ENCODE measurements at regions not wholly inside any gene's neighbourhood (a gene's known extent, or its start where the extent isn't known, plus 50 kb on each side); places are given as distances from the start of the nearest gene placed in this dataset.
"Not testable (repeated sequence)": the region's sequence is repeated elsewhere in the genome, so short reads cannot be mapped to it uniquely, and the experiment has no call there.

GRCh38 chr12:87566918-87567317, 462.3 kb downstream of the C12orf50 start:
- DNase-seq (ENCODE audit: low spot score), result not testable (repeated sequence)

DNA sequence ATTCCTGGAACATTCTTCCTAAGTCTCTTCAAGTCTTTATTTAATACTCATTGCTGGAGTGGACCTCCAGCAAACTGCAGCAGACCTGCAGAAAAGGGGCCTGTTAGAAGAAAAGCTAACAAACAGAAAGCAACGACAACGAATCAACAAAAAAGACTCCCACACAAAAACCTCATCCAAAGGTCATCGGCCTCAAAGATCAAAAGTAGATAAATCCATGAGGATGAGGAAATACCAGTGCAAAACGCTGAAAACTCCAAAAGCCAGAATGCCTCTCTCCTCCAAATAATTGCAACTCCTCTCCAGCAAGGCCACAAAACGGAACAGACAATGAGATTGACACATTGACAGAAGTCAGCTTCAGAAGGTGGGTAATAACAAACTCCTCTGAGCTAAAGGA, 472.2 kb downstream of the C12orf50 start:
- no peak for DNase-seq (ENCODE audit: low spot score)

DNA sequence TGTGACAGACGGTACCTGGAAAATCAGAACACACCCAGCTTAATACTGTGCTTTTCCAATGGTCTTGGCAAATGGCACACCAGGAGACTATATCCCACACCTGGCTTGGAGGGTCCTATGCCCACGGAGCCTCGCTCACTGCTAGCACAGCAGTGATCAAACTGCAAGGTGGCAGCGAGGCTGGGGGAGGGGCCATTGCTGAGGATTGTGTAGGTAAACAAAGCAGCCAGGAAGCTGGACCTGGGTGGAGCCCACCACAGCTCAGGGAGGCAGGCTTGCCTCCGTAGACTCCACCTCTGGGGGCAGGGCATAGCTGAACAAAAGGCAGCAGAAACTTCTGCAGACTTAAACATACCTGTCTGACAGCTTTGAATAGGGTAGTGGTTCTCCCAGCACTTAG, 498.0 kb downstream of the C12orf50 start:
- not testable (repeated sequence) for DNase-seq (ENCODE audit: low spot score)

- DNase-seq (ENCODE audit: low spot score), result no peak
Measured at GRCh38 chr12:87529413-87529812, 499.8 kb downstream of the C12orf50 start.

- no peak for DNase-seq (ENCODE audit: low spot score)
Measured at GRCh38 chr12:87520968-87521367, 508.2 kb downstream of the C12orf50 start.

DNA sequence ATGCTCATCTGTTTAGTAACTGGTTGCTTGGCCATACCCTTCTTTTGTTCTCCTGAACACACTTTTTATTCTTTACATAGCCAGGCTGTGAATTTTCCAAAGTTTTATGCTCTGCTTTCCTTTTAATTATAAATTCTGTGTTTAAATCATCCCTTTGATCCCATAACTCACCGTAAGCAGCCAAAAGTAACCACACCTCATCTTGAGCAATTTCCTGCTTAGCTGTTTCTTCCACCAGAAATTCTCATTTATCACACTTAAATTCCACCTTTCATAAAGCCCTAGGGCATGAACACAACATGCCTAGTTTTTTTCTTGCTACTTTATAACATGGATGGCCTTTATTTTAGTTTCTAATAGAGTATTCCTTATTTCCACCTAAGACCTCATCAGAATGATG, 510.7 kb downstream of the C12orf50 start:
- no peak for DNase-seq (ENCODE audit: low spot score)

DNA sequence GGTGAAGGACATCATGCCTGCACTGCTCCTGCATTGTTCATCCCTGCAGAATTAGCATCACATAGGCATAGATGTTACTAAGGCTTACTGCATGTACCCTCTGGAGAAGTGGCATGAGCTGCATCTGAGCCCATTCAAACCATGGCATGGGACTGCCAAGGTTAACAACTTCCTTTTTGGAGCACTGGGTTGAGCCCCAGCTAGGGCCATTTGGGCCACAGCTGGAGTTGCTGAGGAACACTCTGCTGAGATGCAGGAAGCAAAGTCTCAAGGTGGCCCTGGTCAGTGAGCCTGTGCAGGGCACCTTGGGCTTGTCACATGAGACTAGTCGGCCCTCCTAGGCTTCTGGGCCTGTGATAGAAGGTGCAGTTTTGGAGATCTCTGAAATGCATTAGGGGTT, 511.2 kb downstream of the C12orf50 start:
- no peak for DNase-seq (ENCODE audit: low spot score)

- no peak for DNase-seq (ENCODE audit: low spot score)
Measured at GRCh38 chr12:87513536-87514280, 515.5 kb downstream of the C12orf50 start.

GRCh38 chr12:87511371-87511770, 517.8 kb downstream of the C12orf50 start:
- no peak for DNase-seq (ENCODE audit: low spot score)

- DNase-seq (ENCODE audit: low spot score), result peak; percentile 90
Measured at GRCh38 chr12:87509237-87509820, 519.9 kb downstream of the C12orf50 start.

DNA sequence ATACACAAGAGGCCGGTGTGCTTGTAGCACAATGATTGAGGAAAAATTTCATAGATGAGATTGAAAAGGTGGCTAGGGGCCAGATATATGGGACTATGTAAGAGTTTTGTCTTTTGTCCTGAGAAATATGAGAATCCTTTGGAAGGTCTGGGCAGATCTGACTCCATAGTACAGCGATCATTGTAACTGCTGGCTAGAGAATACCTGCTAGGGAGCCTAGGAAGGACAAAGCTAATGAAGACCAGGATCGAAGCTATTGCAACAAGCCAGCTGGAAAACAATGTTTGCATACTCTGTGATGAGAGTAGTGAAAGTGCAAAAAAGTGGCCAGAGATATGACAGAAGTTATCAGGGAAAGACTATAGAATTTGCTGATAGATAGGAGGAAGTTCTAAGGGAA, 537.6 kb downstream of the C12orf50 start:
- no peak for DNase-seq (ENCODE audit: low spot score)

GRCh38 chr12:87491089-87491488, 538.1 kb downstream of the C12orf50 start:
- DNase-seq (ENCODE audit: low spot score), result no peak

DNA sequence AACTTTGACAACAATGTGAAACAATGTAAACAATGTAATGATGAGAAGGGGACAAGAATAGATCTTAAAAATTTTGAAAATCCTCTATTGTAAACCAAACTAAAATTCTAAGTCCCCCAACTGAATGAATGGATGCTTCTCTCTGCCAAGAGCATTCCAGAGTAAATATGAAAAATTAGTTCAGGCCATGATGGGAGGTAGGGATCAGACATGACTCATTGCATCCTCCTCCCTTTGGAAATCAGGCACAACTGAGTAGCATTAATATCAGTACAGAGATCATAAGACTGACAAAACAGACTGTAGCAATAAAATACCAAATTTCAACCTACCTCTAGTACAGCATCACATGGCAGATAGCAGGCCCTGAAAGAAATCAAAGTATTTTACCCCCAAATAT, 559.9 kb downstream of the C12orf50 start:
- no peak for DNase-seq (ENCODE audit: low spot score)

GRCh38 chr12:87467936-87468335, 561.3 kb downstream of the C12orf50 start:
- DNase-seq (ENCODE audit: low spot score), result no peak

DNA sequence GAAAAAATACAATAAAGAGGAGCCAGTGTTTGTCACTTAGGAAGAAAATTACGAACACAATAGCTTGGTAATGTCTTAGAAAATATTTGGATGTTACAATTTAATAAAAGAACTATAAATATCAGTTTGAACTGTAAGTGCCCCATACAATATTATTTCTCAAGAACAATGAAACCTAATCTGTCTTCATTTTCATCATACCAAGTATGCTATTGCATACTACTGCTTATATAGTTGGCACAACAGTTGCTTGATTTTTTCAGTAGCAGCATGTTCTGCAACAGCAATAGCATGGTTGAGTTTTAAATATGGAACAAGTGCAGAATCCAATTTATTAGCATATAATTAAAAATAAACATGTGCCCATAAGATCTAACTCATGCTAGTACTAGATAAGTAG, 564.6 kb downstream of the C12orf50 start:
- no peak for DNase-seq (ENCODE audit: low spot score)

GRCh38 chr12:87444039-87444438, 585.2 kb downstream of the C12orf50 start:
- no peak for DNase-seq (ENCODE audit: low spot score)

- no peak for DNase-seq (ENCODE audit: low spot score)
Measured at GRCh38 chr12:87441511-87441910, 587.7 kb downstream of the C12orf50 start.

GRCh38 chr12:87439990-87440827, 589.0 kb downstream of the C12orf50 start:
- peak; percentile 88 for DNase-seq (ENCODE audit: low spot score)

DNA sequence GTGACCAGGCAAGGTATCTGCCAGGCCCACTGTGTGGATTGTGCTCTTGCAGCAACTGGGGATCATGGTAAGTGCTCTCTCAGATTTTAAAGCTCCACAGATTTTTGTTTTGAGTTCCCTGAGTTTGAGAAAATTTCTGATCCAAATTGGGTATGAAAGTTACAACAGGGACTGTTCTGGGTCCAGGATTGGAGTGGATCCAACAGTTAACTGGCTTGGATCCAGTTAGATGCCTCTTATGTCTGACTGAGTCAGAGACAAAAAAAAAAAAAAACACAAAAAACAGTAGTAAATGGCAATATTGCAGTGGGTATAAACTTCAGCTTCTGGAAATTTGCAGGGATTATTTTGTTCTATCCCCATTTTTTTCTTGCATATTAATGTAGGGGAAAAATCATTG, 598.8 kb downstream of the C12orf50 start:
- no peak for DNase-seq (ENCODE audit: low spot score)

DNA sequence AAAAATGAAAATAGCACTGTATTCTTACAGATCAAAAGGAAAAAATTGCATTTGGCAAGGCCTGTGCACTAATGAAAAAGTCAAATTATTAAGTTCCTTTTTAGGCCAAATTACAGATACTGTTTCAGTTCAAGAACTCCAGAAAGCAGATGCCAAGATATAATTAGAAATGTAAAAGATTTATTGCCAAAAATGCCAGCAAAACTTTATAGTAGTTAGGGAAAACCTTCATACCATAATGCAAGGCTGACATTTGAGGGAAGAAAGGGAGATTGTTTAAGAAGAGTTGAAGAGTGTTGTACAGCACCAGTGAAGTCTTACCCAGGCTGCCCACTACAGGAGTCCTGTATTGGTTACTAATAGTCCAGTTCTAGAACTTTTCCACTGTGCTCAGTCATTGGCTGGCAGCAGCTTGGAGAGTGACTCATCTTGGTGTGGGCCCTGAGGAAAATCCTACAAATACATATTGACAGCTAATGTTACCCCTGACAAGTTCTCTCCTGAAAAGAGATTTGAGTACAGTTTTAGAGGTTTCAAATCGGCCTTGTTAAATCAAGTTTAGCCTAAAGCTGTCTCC, 600.4 kb downstream of the C12orf50 start:
- DNase-seq (ENCODE audit: low spot score), result no peak

DNA sequence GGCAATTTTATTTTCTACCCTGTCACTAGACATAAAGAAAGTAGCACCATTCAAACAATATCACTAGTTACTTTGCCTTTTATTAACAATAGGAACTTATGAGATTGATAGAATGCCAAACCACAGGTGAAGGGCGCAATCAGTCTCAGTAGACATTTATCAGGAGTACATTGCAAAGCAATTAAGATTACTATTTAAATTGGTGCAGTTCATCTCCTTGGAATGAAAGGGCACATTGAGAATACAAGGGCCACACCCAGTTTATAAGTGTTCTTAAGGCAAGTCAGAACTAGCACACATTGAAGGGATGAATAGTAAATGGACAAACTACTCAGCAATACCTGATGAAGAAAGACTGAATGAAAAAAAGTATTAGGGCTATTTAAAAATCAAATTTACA, 601.4 kb downstream of the C12orf50 start:
- DNase-seq (ENCODE audit: low spot score), result no peak

DNA sequence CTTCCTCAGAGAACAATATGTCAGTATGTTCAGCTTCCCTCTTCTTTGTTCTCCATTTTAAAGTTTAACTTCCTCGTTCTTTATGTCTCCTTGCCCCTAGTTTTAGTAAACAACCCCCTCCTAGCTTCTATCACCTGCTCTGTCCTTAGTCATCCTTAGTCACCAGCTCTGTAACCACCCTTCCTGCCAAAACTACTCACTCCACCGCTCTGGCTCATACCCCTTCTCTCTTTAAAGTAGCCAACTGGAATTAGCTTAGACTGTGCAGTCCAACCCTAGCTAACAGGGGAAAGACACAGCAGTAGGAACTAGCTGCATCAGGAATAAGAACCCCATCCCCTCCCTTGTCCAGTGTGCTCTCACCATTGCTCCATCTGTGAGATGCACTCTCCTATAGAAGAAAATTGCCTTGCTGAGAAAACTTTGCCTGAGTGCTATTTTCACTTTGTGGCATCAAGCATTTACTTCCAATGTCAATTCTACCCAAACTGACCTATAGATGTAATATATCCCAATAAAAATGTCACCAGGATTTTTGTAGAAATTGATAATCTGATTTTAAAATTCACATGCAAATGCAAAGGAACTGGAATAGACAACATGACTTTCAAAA, 603.2 kb downstream of the C12orf50 start:
- DNase-seq (ENCODE audit: low spot score), result peak; percentile 15

All from RKO (cell line).